B cell (primary cell): ENCODE measurements at regions not wholly inside any gene's neighbourhood (a gene's known extent, or its start where the extent isn't known, plus 50 kb on each side); places are given as distances from the start of the nearest gene placed in this dataset.

ENCODE experiments used
- ATAC-seq: fragments of 200-7000 bp; cut with Tn5 transposase; one replicate; pipeline ENCODE4 v1.10.0; 2021; ENCODE audit warnings: low read depth, mild to moderate bottlenecking, moderate number of reproducible peaks, moderate library complexity
- CTCF ChIA-PET: fragments of 350-600 bp; sonication (Branson Sonifier 250); formaldehyde crosslinking; loops from one replicate; lab custom pipeline; 2021; ENCODE audit warnings: antibody characterized with exemption, inconsistent platforms; lab: Charles Lee
- POLR2A ChIA-PET: fragments of 350-600 bp; sonication (Branson Sonifier 250); formaldehyde crosslinking; loops from one replicate; lab custom pipeline; 2021; ENCODE audit warnings: antibody characterized with exemption; lab: Charles Lee
- DNase-seq: peaks from one replicate; pipeline ENCODE4 v3.0.0; 2013
- H2AFZ ChIP-seq: 2 replicates; pipeline ENCODE4 v1.6.1; 2012; ENCODE audit warnings: mild to moderate bottlenecking, low read depth, low read length; ENCODE audit not compliant: insufficient read depth, poor library complexity, severe bottlenecking
- H3K27ac ChIP-seq, 2 donors: 1 replicate in 1 of 2; 2 replicates in 1 of 2; pipeline ENCODE4 v1.5.1; 2012 to 2013; ENCODE audit warnings: low read length in 2 of 2, mild to moderate bottlenecking in 2 of 2, moderate library complexity in 1 of 2
- H3K27me3 ChIP-seq, 4 experiments: fragments of 200-600 bp in 1 of 4; sonication (generic) in 1 of 4; replicated peaks in 1 of 4; 1 replicate in 2 of 4; 2 replicates in 2 of 4; pipeline versions ENCODE4 v1.6.1 to v1.7.0; 2013 to 2016; ENCODE audit warnings: low read length in 3 of 4, mild to moderate bottlenecking in 2 of 4, mixed read lengths in 1 of 4, moderate library complexity in 1 of 4; ENCODE audit not compliant: insufficient read depth in 4 of 4, control insufficient read depth in 3 of 4; ENCODE audit errors: control extremely low read depth in 1 of 4
- H3K36me3 ChIP-seq, 2 experiments: replicated peaks in 1 of 2; 1 replicate in 1 of 2; 2 replicates in 1 of 2; pipeline versions ENCODE4 v1.6.1 to v1.7.1; 2013; ENCODE audit warnings: low read length in 1 of 2; ENCODE audit not compliant: insufficient read depth in 2 of 2, control insufficient read depth in 1 of 2; ENCODE audit errors: control extremely low read depth in 1 of 2, extremely low read depth in 1 of 2
- H3K4me1 ChIP-seq, 2 donors: fragments of 200-600 bp in 1 of 2; sonication (generic) in 1 of 2; 1 replicate in 1 of 2; 2 replicates in 1 of 2; pipeline versions ENCODE4 v1.5.1 to v1.6.1; 2013 to 2017; ENCODE audit warnings: low read length in 2 of 2; ENCODE audit not compliant: control insufficient read depth in 2 of 2, insufficient read depth in 2 of 2
- H3K4me2 ChIP-seq: replicated peaks from 2 replicates; pipeline ENCODE3; 2012; ENCODE audit warnings: mild to moderate bottlenecking, low read depth, low read length; ENCODE audit not compliant: poor library complexity, severe bottlenecking
- H3K4me3 ChIP-seq, 5 experiments: fragments of 200-600 bp in 1 of 5; sonication (generic) in 1 of 5; 1 replicate in 3 of 5; 2 replicates in 2 of 5; pipeline versions ENCODE4 v1.5.1 to v1.7.0; 2011 to 2016; ENCODE audit warnings: low read length in 4 of 5, mild to moderate bottlenecking in 4 of 5, low read depth in 2 of 5, control low read depth in 1 of 5, moderate library complexity in 1 of 5; ENCODE audit not compliant: insufficient read depth in 1 of 5; ENCODE audit errors: control extremely low read depth in 1 of 5, extremely low read depth in 1 of 5
- H3K79me2 ChIP-seq: fragments of 200-600 bp; sonication (generic); one replicate; pipeline ENCODE4 v1.6.0; 2016; ENCODE audit warnings: low read length; ENCODE audit not compliant: control insufficient read depth, insufficient read depth
- H3K9ac ChIP-seq: fragments of 200-600 bp; sonication (generic); 2 replicates; pipeline ENCODE4 v1.6.1; 2017; ENCODE audit warnings: mild to moderate bottlenecking, low read length, moderate library complexity
- H3K9me3 ChIP-seq, 3 donors: one replicate each; pipeline versions ENCODE4 v1.6.1 to v1.7.1; 2013; ENCODE audit warnings: low read length in 2 of 3; ENCODE audit not compliant: control insufficient read depth in 2 of 3, insufficient read depth in 1 of 3; ENCODE audit errors: control extremely low read depth in 1 of 3
- H4K20me1 ChIP-seq: 2 replicates; pipeline ENCODE4 v1.6.0; 2012; ENCODE audit warnings: mild to moderate bottlenecking, low read length; ENCODE audit not compliant: insufficient read depth, control insufficient read depth, poor library complexity, severe bottlenecking
- H3K27ac Mint-ChIP-seq: one replicate; pipeline ENCODE4 v1.8.0; 2021; ENCODE audit warnings: mixed read lengths
- H3K27me3 Mint-ChIP-seq: one replicate; pipeline ENCODE4 v1.8.0; 2021; ENCODE audit warnings: mixed read lengths
- H3K4me1 Mint-ChIP-seq: one replicate; pipeline ENCODE4 v1.8.0; 2021; ENCODE audit warnings: mixed read lengths
- H3K4me3 Mint-ChIP-seq: one replicate; pipeline ENCODE4 v1.8.0; 2021; ENCODE audit warnings: mixed read lengths
- H3K9me3 Mint-ChIP-seq: one replicate; pipeline ENCODE4 v1.8.0; 2022; ENCODE audit warnings: mixed read lengths; ENCODE audit not compliant: insufficient read depth
- CTCF ChIP-seq: fragments of 200-600 bp; IDR thresholded peaks from one replicate; pipeline ENCODE4 v1.8.0; 2022; ENCODE audit warnings: antibody characterized with exemption, mild to moderate bottlenecking
- EZH2 ChIP-seq: IDR thresholded peaks from 2 replicates; pipeline ENCODE4 v1.6.1; 2012; ENCODE audit warnings: borderline replicate concordance, low read depth, mild to moderate bottlenecking, moderate library complexity, low read length; ENCODE audit not compliant: insufficient read depth, poor library complexity, severe bottlenecking
- WGBS: methylation state at CpG from one replicate; pipeline ENCODE4 v1.1.5; 2013; ENCODE audit warnings: missing lambda C conversion rate; ENCODE audit not compliant: insufficient coverage; 5-methylcytosine and 5-hydroxymethylcytosine counted together
- intact Hi-C: fragments of 100-400 bp; cut with micrococcal nuclease; formaldehyde crosslinking; loops from one replicate; pipeline ENCODE4 v1.10.0; 2022

GRCh38 chr6:81439417-81439816 lies 313.1 kb downstream of the TENT5A start:
- H3K4me1 ChIP-seq = no peaks in the 10 kb centered on the region
- H3K9me3 ChIP-seq = peaks cover 0 to 14% (median 8%) of the 10 kb centered on the region in 3 donors
- no peaks in the 10 kb centered on the region for H3K27me3 Mint-ChIP-seq
- intact Hi-C loops = no loop called here
- no CpG with 5 or more reads among the region's 2 CpGs for WGBS
- no peaks in the 10 kb centered on the region for H3K79me2 ChIP-seq
- H2AFZ ChIP-seq = no peak overlapping the region
- TF ChIP-seq CTCF = no peak
- TF ChIP-seq EZH2 = no peak
- no peaks in the 10 kb centered on the region for H3K27me3 ChIP-seq
- H3K27ac Mint-ChIP-seq = no peak overlapping the region
- H3K4me1 Mint-ChIP-seq = no peaks in the 10 kb centered on the region
- H4K20me1 ChIP-seq = no peaks in the 10 kb centered on the region
- H3K9ac ChIP-seq = no peak overlapping the region
- ATAC-seq (no peak), DNase-seq (no peak)
- no peak overlapping the region for H3K4me3 ChIP-seq
- H3K4me3 Mint-ChIP-seq = no peak overlapping the region
- peaks cover 8% of the 10 kb centered on the region for H3K9me3 Mint-ChIP-seq
- CTCF ChIA-PET = no interaction called here
- H3K27ac ChIP-seq = no peak overlapping the region
- POLR2A ChIA-PET = no interaction called here
- H3K4me2 ChIP-seq = no peak overlapping the region
- no peaks in the 10 kb centered on the region for H3K36me3 ChIP-seq

- TF ChIP-seq EZH2 (no peak), CTCF (no peak)
- Histone ChIP-seq H3K4me3 (no peak overlapping the region), H3K9ac (no peak overlapping the region), H4K20me1 (no peaks in the 10 kb centered on the region), H3K27me3 (no peaks in the 10 kb centered on the region), H3K36me3 (no peaks in the 10 kb centered on the region), H3K79me2 (no peaks in the 10 kb centered on the region), H3K9me3 (peaks cover 0 to 8% (median 7%) of the 10 kb centered on the region in 3 donors), H3K4me1 (no peaks in the 10 kb centered on the region), H3K27ac (no peak overlapping the region), H2AFZ (no peak overlapping the region), H3K4me2 (no peak overlapping the region)
- WGBS = no CpG with 5 or more reads among the region's 1 CpG
- ChIA-PET CTCF (no interaction called here), POLR2A (no interaction called here)
- Mint-ChIP-seq H3K9me3 (peaks cover 8% of the 10 kb centered on the region), H3K4me1 (no peaks in the 10 kb centered on the region), H3K27me3 (no peaks in the 10 kb centered on the region), H3K27ac (no peak overlapping the region), H3K4me3 (no peak overlapping the region)
- ATAC-seq (no peak), DNase-seq (no peak)
- intact Hi-C loops = no loop called here
Measured at GRCh38 chr6:81436990-81437389, 315.5 kb downstream of the TENT5A start.
